Calu3 (cell line): ENCODE measurements at regions not wholly inside any gene's neighbourhood (a gene's known extent, or its start where the extent isn't known, plus 50 kb on each side); places are given as distances from the start of the nearest gene placed in this dataset.

Experiments
- BruUV-seq: library from RNA; stranded (reverse); fragments of 400-500 nt; replicated peaks from 2 replicates; lab custom pipeline; 2021; lab: Mats Ljungman, UMichigan
- CTCF ChIA-PET: fragments of 300-600 bp; sonication (Branson Sonifier 250); formaldehyde crosslinking; loops from one replicate; lab custom pipeline; 2022; ENCODE audit warnings: antibody characterized with exemption; lab: Charles Lee
- DNase-seq: peaks from one replicate; pipeline ENCODE4 v3.0.0; 2022
- H3K27ac Mint-ChIP-seq: one replicate; pipeline ENCODE4 v1.8.0; 2022; ENCODE audit warnings: mixed read lengths; ENCODE audit not compliant: unreplicated experiment
- H3K27me3 Mint-ChIP-seq: one replicate; pipeline ENCODE4 v1.8.0; 2022; ENCODE audit warnings: mixed read lengths; ENCODE audit not compliant: unreplicated experiment
- H3K36me3 Mint-ChIP-seq: one replicate; pipeline ENCODE4 v1.8.0; 2022; ENCODE audit warnings: mild to moderate bottlenecking, moderate library complexity, mixed read lengths; ENCODE audit not compliant: insufficient read depth, unreplicated experiment
- H3K4me1 Mint-ChIP-seq: one replicate; pipeline ENCODE4 v1.8.0; 2022; ENCODE audit warnings: mild to moderate bottlenecking, low read depth, mixed read lengths; ENCODE audit not compliant: unreplicated experiment
- H3K4me3 Mint-ChIP-seq: one replicate; pipeline ENCODE4 v1.8.0; 2022; ENCODE audit warnings: mild to moderate bottlenecking, low read depth, moderate library complexity, mixed read lengths; ENCODE audit not compliant: unreplicated experiment
- H3K9me3 Mint-ChIP-seq: one replicate; pipeline ENCODE4 v1.8.0; 2022; ENCODE audit warnings: low read depth, mixed read lengths; ENCODE audit not compliant: unreplicated experiment
- intact Hi-C: fragments of 100-400 bp; cut with micrococcal nuclease; formaldehyde crosslinking; loops from one replicate; pipeline ENCODE4 v1.10.0; 2022; ENCODE audit not compliant: unreplicated experiment
- TF ChIP-seq, protein P1 (sequence below): fragments of 200-600 bp; IDR thresholded peaks from one replicate; pipeline ENCODE4 v1.8.0; 2022; ENCODE audit warnings: antibody characterized with exemption; ENCODE audit not compliant: unreplicated experiment

DNA sequence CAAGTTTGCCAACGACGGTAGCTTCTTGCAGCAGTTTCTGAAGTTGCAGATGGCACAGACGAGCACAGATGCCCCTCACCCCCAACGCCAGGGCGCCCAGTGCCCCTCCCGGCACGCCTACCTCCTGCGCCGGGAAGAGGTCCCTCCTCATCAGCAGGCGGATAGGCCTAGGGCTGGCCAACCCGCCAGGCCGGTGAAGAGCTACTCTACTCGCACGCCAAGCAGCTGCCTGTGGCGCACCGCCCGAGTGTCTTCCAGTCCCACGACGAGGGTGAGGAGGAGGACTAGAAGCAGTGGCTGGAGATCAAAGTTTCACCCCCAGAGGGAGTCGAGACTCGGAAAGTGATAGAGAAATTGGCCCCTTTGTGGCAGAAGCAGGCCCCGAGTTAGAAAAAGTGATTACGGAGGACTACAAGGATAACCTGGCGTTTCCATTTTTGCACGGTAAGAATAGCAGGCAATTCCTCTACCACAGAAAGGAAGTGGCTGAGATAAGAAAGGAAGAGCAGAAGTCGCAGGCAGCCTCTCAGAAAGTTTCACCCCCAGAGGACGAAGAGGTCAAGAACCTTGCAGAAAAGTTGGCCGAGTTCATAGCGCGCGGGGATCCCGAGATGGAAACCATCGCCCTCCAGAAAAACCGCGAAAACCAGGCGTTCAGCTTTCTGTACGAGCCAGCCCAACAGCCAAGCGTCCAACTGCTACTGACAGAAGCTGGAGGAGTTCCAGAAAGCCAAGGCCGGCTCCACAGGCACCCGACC lies 170.4 kb downstream of the HINT1 start:
- intact Hi-C loops = no loop called here
- CTCF ChIA-PET = no interaction called here

DNA sequence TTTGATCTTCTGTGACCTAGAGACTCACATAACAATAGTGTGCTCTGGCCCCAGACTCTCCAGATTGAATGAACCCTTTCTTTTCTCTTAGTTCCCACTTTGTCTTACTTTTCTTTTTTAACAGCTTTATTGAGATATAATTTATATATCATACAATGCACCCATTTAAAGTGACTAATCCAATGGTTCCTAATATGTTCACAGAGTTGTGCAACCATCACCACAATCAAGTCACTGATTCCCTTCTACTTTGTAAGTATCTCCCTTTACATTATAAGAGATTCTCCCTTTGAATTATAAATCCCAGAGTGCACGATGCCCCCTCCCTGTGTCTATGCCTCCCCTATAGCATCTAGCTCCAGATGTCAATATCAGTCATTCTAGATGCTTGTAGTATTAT lies 172.4 kb downstream of the HINT1 start:
- no peak for DNase-seq
- no peaks in the 10 kb centered on the region for H3K9me3 Mint-ChIP-seq
- CTCF ChIA-PET = no interaction called here
- intact Hi-C loops = no loop called here
- no peak overlapping the region for H3K27ac Mint-ChIP-seq
- TF ChIP-seq, protein P1, sequence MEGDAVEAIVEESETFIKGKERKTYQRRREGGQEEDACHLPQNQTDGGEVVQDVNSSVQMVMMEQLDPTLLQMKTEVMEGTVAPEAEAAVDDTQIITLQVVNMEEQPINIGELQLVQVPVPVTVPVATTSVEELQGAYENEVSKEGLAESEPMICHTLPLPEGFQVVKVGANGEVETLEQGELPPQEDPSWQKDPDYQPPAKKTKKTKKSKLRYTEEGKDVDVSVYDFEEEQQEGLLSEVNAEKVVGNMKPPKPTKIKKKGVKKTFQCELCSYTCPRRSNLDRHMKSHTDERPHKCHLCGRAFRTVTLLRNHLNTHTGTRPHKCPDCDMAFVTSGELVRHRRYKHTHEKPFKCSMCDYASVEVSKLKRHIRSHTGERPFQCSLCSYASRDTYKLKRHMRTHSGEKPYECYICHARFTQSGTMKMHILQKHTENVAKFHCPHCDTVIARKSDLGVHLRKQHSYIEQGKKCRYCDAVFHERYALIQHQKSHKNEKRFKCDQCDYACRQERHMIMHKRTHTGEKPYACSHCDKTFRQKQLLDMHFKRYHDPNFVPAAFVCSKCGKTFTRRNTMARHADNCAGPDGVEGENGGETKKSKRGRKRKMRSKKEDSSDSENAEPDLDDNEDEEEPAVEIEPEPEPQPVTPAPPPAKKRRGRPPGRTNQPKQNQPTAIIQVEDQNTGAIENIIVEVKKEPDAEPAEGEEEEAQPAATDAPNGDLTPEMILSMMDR = no peak
- peaks cover 14% of the 10 kb centered on the region for H3K27me3 Mint-ChIP-seq
- no TSS peak for BruUV-seq
- H3K36me3 Mint-ChIP-seq = no peaks in the 10 kb centered on the region
- no peak overlapping the region for H3K4me3 Mint-ChIP-seq
- peaks cover 8% of the 10 kb centered on the region for H3K4me1 Mint-ChIP-seq

More for the DNA sequence above, 170.4 kb downstream of the HINT1 start:
- H3K36me3 Mint-ChIP-seq = no peaks in the 10 kb centered on the region
- no peak overlapping the region for H3K27ac Mint-ChIP-seq
- DNase-seq = no peak
- no peaks in the 10 kb centered on the region for H3K9me3 Mint-ChIP-seq
- no TSS peak for BruUV-seq
- peaks cover 14% of the 10 kb centered on the region for H3K27me3 Mint-ChIP-seq
- H3K4me3 Mint-ChIP-seq = no peak overlapping the region
- peaks cover 8% of the 10 kb centered on the region for H3K4me1 Mint-ChIP-seq
- TF ChIP-seq, protein P1 = no peak

DNA sequence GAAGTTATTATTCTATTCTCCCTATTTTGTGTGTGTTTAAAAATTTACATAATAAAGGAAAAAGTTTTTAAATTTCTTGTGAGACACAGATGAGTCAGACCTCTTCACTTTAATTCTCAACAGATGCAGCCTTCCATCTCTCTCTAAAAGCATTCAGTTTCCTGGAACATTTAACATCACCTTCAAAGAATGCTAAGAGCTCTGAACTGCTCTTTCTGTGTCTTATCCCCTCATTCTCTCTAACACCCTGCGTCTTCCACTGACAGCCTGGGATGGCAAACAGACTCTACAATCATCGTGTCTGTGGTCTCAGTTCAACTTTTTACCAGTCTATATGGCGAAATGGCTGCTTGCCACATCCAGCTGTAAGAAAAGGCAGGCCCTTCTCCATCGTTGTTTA lies 173.0 kb downstream of the HINT1 start:
- DNase-seq = no peak
- CTCF ChIA-PET = no interaction called here
- Mint-ChIP-seq H3K36me3 (no peaks in the 10 kb centered on the region), H3K27me3 (peaks cover 14% of the 10 kb centered on the region), H3K27ac (no peak overlapping the region), H3K4me3 (no peak overlapping the region), H3K4me1 (peaks cover 8% of the 10 kb centered on the region), H3K9me3 (no peaks in the 10 kb centered on the region)
- TF ChIP-seq, protein P1 = no peak
- intact Hi-C loops = no loop called here
- BruUV-seq = no TSS peak

DNA sequence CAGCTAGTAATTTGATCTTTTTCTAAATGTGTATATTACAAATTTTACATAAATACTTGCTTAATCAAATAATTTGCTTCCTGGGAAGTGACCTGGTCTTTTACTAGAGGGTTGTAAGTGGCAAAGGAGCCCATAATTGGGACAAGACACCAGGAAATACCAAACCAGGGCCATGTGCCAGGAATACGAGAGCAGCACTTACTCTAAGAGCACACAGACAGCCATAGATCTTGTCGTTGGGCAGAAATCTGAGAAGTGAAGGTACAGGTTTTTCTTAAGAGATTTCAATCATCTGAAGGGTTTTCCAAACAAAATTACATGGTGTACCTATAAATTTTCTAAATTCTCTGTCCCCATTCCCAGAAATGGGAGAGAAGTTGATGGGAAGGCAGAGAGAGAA lies 179.3 kb downstream of the HINT1 start:
- no peaks in the 10 kb centered on the region for H3K36me3 Mint-ChIP-seq
- H3K27me3 Mint-ChIP-seq = peaks cover 15% of the 10 kb centered on the region
- no peaks in the 10 kb centered on the region for H3K9me3 Mint-ChIP-seq
- H3K4me1 Mint-ChIP-seq = no peaks in the 10 kb centered on the region
- TF ChIP-seq, protein P1 = no peak
- CTCF ChIA-PET = interaction anchor here (0.5 kb wide), 1 partner anchor 613 kb away, joined by 3 read pairs; no protein-coding TSS in a partner anchor
- no peak overlapping the region for H3K27ac Mint-ChIP-seq
- H3K4me3 Mint-ChIP-seq = no peak overlapping the region
- DNase-seq = no peak
- BruUV-seq = no TSS peak
- intact Hi-C loops = no loop called here
